ENCODE measurements at regions not wholly inside any gene's neighbourhood (a gene's known extent, or its start where the extent isn't known, plus 50 kb on each side); places are given as distances from the start of the nearest gene placed in this dataset.

- no peaks in the 10 kb centered on the region for H3K36me3 Mint-ChIP-seq
- ATAC-seq (no peak), DNase-seq (ENCODE audit: low spot score in 2 of 2) (no peak)
- H3K27ac Mint-ChIP-seq, result no peak overlapping the region
- H3K9me3 Mint-ChIP-seq, result peaks cover 0 to 6% of the 10 kb centered on the region in 2 donors
Measured at GRCh38 chr6:126548300-126548699, 208.4 kb downstream of the CENPW start.

GRCh38 chr6:126550323-126550722, 210.4 kb downstream of the CENPW start:
- no peaks in the 10 kb centered on the region for H3K36me3 Mint-ChIP-seq

GRCh38 chr6:126551832-126552231, 211.9 kb downstream of the CENPW start:
- Mint-ChIP-seq H3K9me3 (no peaks in the 10 kb centered on the region), H3K27ac (no peak overlapping the region), H3K36me3 (no peaks in the 10 kb centered on the region)
- DNase-seq (ENCODE audit: low spot score in 2 of 2) (no peak), ATAC-seq (no peak)

More at GRCh38 chr6:126550323-126550722, 210.4 kb downstream of the CENPW start:
- no peak for DNase-seq (ENCODE audit: low spot score in 2 of 2)
- H3K27ac Mint-ChIP-seq, result no peak overlapping the region
- ATAC-seq, result no peak
- H3K9me3 Mint-ChIP-seq, result no peaks in the 10 kb centered on the region

GRCh38 chr6:126553854-126554253, 213.9 kb downstream of the CENPW start:
- no peak for DNase-seq (ENCODE audit: low spot score in 2 of 2)
- no peak for ATAC-seq
- Mint-ChIP-seq H3K27ac (no peak overlapping the region), H3K36me3 (no peaks in the 10 kb centered on the region), H3K9me3 (no peaks in the 10 kb centered on the region)

GRCh38 chr6:126570507-126570906, 230.6 kb downstream of the CENPW start:
- Mint-ChIP-seq H3K9me3 (peaks cover 7 to 19% of the 10 kb centered on the region in 2 donors), H3K27ac (no peak overlapping the region), H3K36me3 (no peaks in the 10 kb centered on the region)
- no peak for ATAC-seq
- DNase-seq (ENCODE audit: low spot score in 2 of 2), result no peak

- Mint-ChIP-seq H3K27ac (no peak overlapping the region), H3K9me3 (peaks cover 0 to 5% of the 10 kb centered on the region in 2 donors), H3K36me3 (no peaks in the 10 kb centered on the region)
- no peak for DNase-seq (ENCODE audit: low spot score in 2 of 2)
- ATAC-seq, result no peak
Measured at GRCh38 chr6:126574301-126574700, 234.4 kb downstream of the CENPW start.

- H3K9me3 Mint-ChIP-seq, result peaks cover 0 to 7% of the 10 kb centered on the region in 2 donors
- no peak overlapping the region for H3K27ac Mint-ChIP-seq
- no peaks in the 10 kb centered on the region for H3K36me3 Mint-ChIP-seq
- DNase-seq (ENCODE audit: low spot score in 2 of 2), result no peak
- ATAC-seq, result no peak
Measured at GRCh38 chr6:126581316-126581715, 241.4 kb downstream of the CENPW start.

GRCh38 chr6:126600258-126600916, 260.5 kb downstream of the CENPW start:
- peaks cover 0 to 5% of the 10 kb centered on the region in 2 donors for H3K36me3 Mint-ChIP-seq
- DNase-seq (ENCODE audit: low spot score in 2 of 2) (no peak), ATAC-seq (no peak)
- no peak overlapping the region for H3K27ac Mint-ChIP-seq
- H3K9me3 Mint-ChIP-seq, result peaks cover 4 to 14% of the 10 kb centered on the region in 2 donors

- peaks cover 5 to 8% of the 10 kb centered on the region in 2 donors for H3K9me3 Mint-ChIP-seq
- H3K27ac Mint-ChIP-seq, result no peak overlapping the region
- DNase-seq (ENCODE audit: low spot score in 2 of 2) (no peak), ATAC-seq (no peak)
- no peaks in the 10 kb centered on the region for H3K36me3 Mint-ChIP-seq
Measured at GRCh38 chr6:126603410-126603809, 263.5 kb downstream of the CENPW start.

- H3K36me3 Mint-ChIP-seq, result no peaks in the 10 kb centered on the region
- peaks cover 5 to 8% of the 10 kb centered on the region in 2 donors for H3K9me3 Mint-ChIP-seq
- no peak overlapping the region for H3K27ac Mint-ChIP-seq
- ATAC-seq (no peak), DNase-seq (ENCODE audit: low spot score in 2 of 2) (no peak)
Measured at GRCh38 chr6:126605089-126605488, 265.2 kb downstream of the CENPW start.

- DNase-seq (ENCODE audit: low spot score in 2 of 2) (no peak), ATAC-seq (no peak)
- peaks cover 0 to 5% of the 10 kb centered on the region in 2 donors for H3K36me3 Mint-ChIP-seq
- peaks cover 14 to 15% of the 10 kb centered on the region in 2 donors for H3K9me3 Mint-ChIP-seq
- no peak overlapping the region for H3K27ac Mint-ChIP-seq
Measured at GRCh38 chr6:126607289-126607688, 267.4 kb downstream of the CENPW start.

GRCh38 chr6:126608681-126609080, 268.8 kb downstream of the CENPW start:
- peaks cover 19 to 20% of the 10 kb centered on the region in 2 donors for H3K9me3 Mint-ChIP-seq
- ATAC-seq, result no peak
- DNase-seq (ENCODE audit: low spot score in 2 of 2), result no peak
- H3K27ac Mint-ChIP-seq, result no peak overlapping the region
- peaks cover 0 to 5% of the 10 kb centered on the region in 2 donors for H3K36me3 Mint-ChIP-seq

- Mint-ChIP-seq H3K9me3 (peaks cover 15 to 18% of the 10 kb centered on the region in 2 donors), H3K36me3 (peaks cover 0 to 5% of the 10 kb centered on the region in 2 donors)
- ATAC-seq, result no peak
Measured at GRCh38 chr6:126614642-126615504, 275.0 kb downstream of the CENPW start.

GRCh38 chr6:126616866-126617265, 277.0 kb downstream of the CENPW start:
- ATAC-seq (no peak), DNase-seq (ENCODE audit: low spot score in 2 of 2) (no peak)
- peaks cover 10 to 13% of the 10 kb centered on the region in 2 donors for H3K9me3 Mint-ChIP-seq
- H3K36me3 Mint-ChIP-seq, result peaks cover 0 to 3% of the 10 kb centered on the region in 2 donors
- H3K27ac Mint-ChIP-seq, result no peak overlapping the region

More at GRCh38 chr6:126614642-126615504, 275.0 kb downstream of the CENPW start:
- peak overlapping the region in 1 of 2 donors; percentile 60 for H3K27ac Mint-ChIP-seq
- no peak for DNase-seq (ENCODE audit: low spot score in 2 of 2)

- H3K27ac Mint-ChIP-seq, result no peak overlapping the region
- ATAC-seq, result no peak
Measured at GRCh38 chr6:126618639-126619343, 278.9 kb downstream of the CENPW start.

GRCh38 chr6:126620719-126621118, 280.8 kb downstream of the CENPW start:
- ATAC-seq, result no peak
- DNase-seq (ENCODE audit: low spot score in 2 of 2), result no peak

More at GRCh38 chr6:126618639-126619343, 278.9 kb downstream of the CENPW start:
- H3K36me3 Mint-ChIP-seq, result no peaks in the 10 kb centered on the region
- no peak for DNase-seq (ENCODE audit: low spot score in 2 of 2)
- H3K9me3 Mint-ChIP-seq, result peaks cover under 1 to 5% of the 10 kb centered on the region in 2 donors

GRCh38 chr6:126625019-126625418, 285.1 kb downstream of the CENPW start:
- DNase-seq (ENCODE audit: low spot score in 2 of 2) (no peak), ATAC-seq (no peak)
- H3K36me3 Mint-ChIP-seq, result no peaks in the 10 kb centered on the region
- no peak overlapping the region for H3K27ac Mint-ChIP-seq
- H3K9me3 Mint-ChIP-seq, result no peaks in the 10 kb centered on the region

More at GRCh38 chr6:126620719-126621118, 280.8 kb downstream of the CENPW start:
- Mint-ChIP-seq H3K9me3 (no peaks in the 10 kb centered on the region), H3K36me3 (no peaks in the 10 kb centered on the region), H3K27ac (no peak overlapping the region)
